Heart right ventricle (tissue), 16 donors: ENCODE measurements at regions not wholly inside any gene's neighbourhood (a gene's known extent, or its start where the extent isn't known, plus 50 kb on each side); places are given as distances from the start of the nearest gene placed in this dataset.

Source experiments
- ATAC-seq, 8 donors: fragments of 200-7000 bp; cut with Tn5 transposase; one replicate each; pipeline ENCODE4 v1.9.1; 2020; ENCODE audit warnings: mild to moderate bottlenecking in 8 of 8, moderate library complexity in 8 of 8, moderate number of reproducible peaks in 1 of 8
- DNase-seq, 2 donors: peaks; one replicate each; pipeline ENCODE4 v3.0.0-alpha.2; 2020
- H3K27ac ChIP-seq, 10 donors: fragments of 200-600 bp; sonication (generic) in 2 of 10; one replicate each; pipeline versions ENCODE4 v1.5.0 to v1.8.0; 2020 to 2022; ENCODE audit warnings: mild to moderate bottlenecking in 3 of 10
- H3K27me3 ChIP-seq, 7 donors: fragments of 200-600 bp; one replicate each; pipeline ENCODE4 v1.8.0; 2021 to 2022; ENCODE audit warnings: mild to moderate bottlenecking in 2 of 7
- H3K36me3 ChIP-seq, 9 donors: fragments of 200-600 bp; sonication (generic) in 1 of 9; one replicate each; pipeline versions ENCODE4 v1.5.0 to v1.8.0; 2020 to 2022; ENCODE audit warnings: mild to moderate bottlenecking in 2 of 9
- H3K4me1 ChIP-seq, 9 donors: fragments of 200-600 bp; sonication (generic) in 1 of 9; one replicate each; pipeline versions ENCODE4 v1.5.0 to v1.8.0; 2020 to 2022; ENCODE audit warnings: mild to moderate bottlenecking in 4 of 9
- H3K4me3 ChIP-seq, 10 donors: fragments of 200-600 bp; sonication (generic) in 2 of 10; one replicate each; pipeline versions ENCODE4 v1.5.0 to v1.8.0; 2020 to 2022; ENCODE audit warnings: mild to moderate bottlenecking in 7 of 10, moderate library complexity in 2 of 10
- H3K9me3 ChIP-seq, 11 donors: fragments of 200-600 bp in 10 of 11; sonication (generic) in 2 of 11; one replicate each; pipeline versions ENCODE4 v1.5.0 to v1.8.0; 2013 to 2022; ENCODE audit warnings: mild to moderate bottlenecking in 2 of 11, control low read depth in 1 of 11, moderate library complexity in 1 of 11
- CTCF ChIP-seq, 9 donors: fragments of 200-600 bp; sonication (generic) in 2 of 9; IDR thresholded peaks; one replicate each; pipeline versions ENCODE4 v1.5.0 to v1.8.0; 2021 to 2022; ENCODE audit warnings: antibody characterized with exemption in 9 of 9, mild to moderate bottlenecking in 5 of 9, moderate library complexity in 1 of 9
- WGBS, 2 donors: extraction: QIAGEN DNeasy Blood & Tissue Kit; methylation state at CpG; one replicate each; pipeline ENCODE4 v1.1.7; 2013; ENCODE audit warnings: inconsistent platforms in 1 of 2; 5-methylcytosine and 5-hydroxymethylcytosine counted together
- intact Hi-C, 10 donors: fragments of 100-400 bp; cut with DNase I; formaldehyde crosslinking; loops; one replicate each; pipeline versions ENCODE4 v1.11.1 to v1.14.2; 2022
- donor health status: Arrhythmogenic right ventricular cardiomyopathy.
- donor health status: ischemic (EF 13 %, LVEDD 7.1; RV severe dilation, severe dysfunction).
- donor health status: healthy with polysubstance abuse.
- donor health status: DM: no; HTN: yes; CAD: no.
- donor health status: DM: no; HTN: no; CAD: no.
- donor health status: ischemic (EF 25% LVEDD 6.9; RV normal size, moderate dysfunction).
- donor health status: ischemic (EF 25% LVEDD 5.7; RV mildly dilated, moderate dysfunction).
- donor health status: healthy.
- donor health status: DM: yes; HTN: yes; CAD: no.
- donor health status: Ischemic cardiomyopathy.
- donor health status: ischemic (EF 35%, LVEDD 5.7; RV mildly dilated, moderate dysfunction).
- donor health status: nonischemic (EF 11% LVEDD 7.7; RV severe dilation, severe dysfunction).
- donor health status: DM: yes; HTN: yes; CAD: no.
- donor health status: PGD.
- donor health status: ischemic (EF 29% LVEDD 5.4; RV normal size, mild dysfunction).
- donor health status: nonischemic (EF 23%, LVEDD 6.1; RV moderate dilation, normal function).

GRCh38 chr2:146985753-146986152 is 859.1 kb upstream of the ACVR2A start:
- Histone ChIP-seq H3K4me1 (peaks cover 0 to 6% (median 0%) of the 10 kb centered on the region in 9 donors), H3K4me3 (no peak overlapping the region), H3K9me3 (no peaks in the 10 kb centered on the region), H3K27me3 (no peaks in the 10 kb centered on the region), H3K27ac (no peak overlapping the region), H3K36me3 (no peaks in the 10 kb centered on the region)
- no peak for TF ChIP-seq CTCF (IDR thresholded peaks at IDR 0.05)
- intact Hi-C loops, result no loop called here
- ATAC-seq (no peak), DNase-seq (no peak)
- 38 to 73% methylated on average over 2 of the region's 2 CpGs for WGBS, 2 donors

- no peak for DNase-seq
- intact Hi-C loops, result no loop called here
These were observed 860.8 kb upstream of the ACVR2A start for GRCh38 chr2:146984014-146984413.

GRCh38 chr2:146982393-146982846 is 862.4 kb upstream of the ACVR2A start:
- Histone ChIP-seq H3K27me3 (no peaks in the 10 kb centered on the region), H3K9me3 (peaks cover 0 to 3% (median 0%) of the 10 kb centered on the region in 11 donors), H3K4me3 (no peak overlapping the region), H3K27ac (no peak overlapping the region), H3K4me1 (peaks cover 0 to 6% (median 0%) of the 10 kb centered on the region in 9 donors), H3K36me3 (no peaks in the 10 kb centered on the region)
- intact Hi-C loops, result no loop called here
- ATAC-seq (peak in 1 of 8 donors; percentile 84), DNase-seq (no peak)
- no peak for TF ChIP-seq CTCF (IDR thresholded peaks at IDR 0.05)
- 75 to 82% methylated on average over 2 of the region's 2 CpGs for WGBS, 2 donors

More at GRCh38 chr2:146984014-146984413, 860.8 kb upstream of the ACVR2A start:
- Histone ChIP-seq H3K4me1 (peaks cover 0 to 6% (median 0%) of the 10 kb centered on the region in 9 donors), H3K4me3 (no peak overlapping the region), H3K27me3 (no peaks in the 10 kb centered on the region), H3K36me3 (no peaks in the 10 kb centered on the region), H3K27ac (no peak overlapping the region), H3K9me3 (peaks cover 0 to 3% (median 0%) of the 10 kb centered on the region in 11 donors)
- 78 to 80% methylated on average over 4 of the region's 4 CpGs for WGBS, 2 donors
- no peak for ATAC-seq
- TF ChIP-seq CTCF (IDR thresholded peaks at IDR 0.05), result no peak

- Histone ChIP-seq H3K4me1 (peaks cover 0 to 6% (median 0%) of the 10 kb centered on the region in 9 donors), H3K36me3 (no peaks in the 10 kb centered on the region), H3K4me3 (no peak overlapping the region), H3K27ac (no peak overlapping the region), H3K27me3 (no peaks in the 10 kb centered on the region), H3K9me3 (peaks cover 0 to 3% (median 0%) of the 10 kb centered on the region in 11 donors)
- intact Hi-C loops, result no loop called here
- DNase-seq, result no peak
- TF ChIP-seq CTCF (IDR thresholded peaks at IDR 0.05), result no peak
- ATAC-seq, result no peak
These were observed 862.9 kb upstream of the ACVR2A start for GRCh38 chr2:146981921-146982320.
